Vagina (tissue), 2 donors: ENCODE measurements at regions not wholly inside any gene's neighbourhood (a gene's known extent, or its start where the extent isn't known, plus 50 kb on each side); places are given as distances from the start of the nearest gene placed in this dataset.

ENCODE experiments used
- POLR2A ChIP-seq, 2 donors: fragments of 450-650 bp; IDR thresholded peaks; one replicate each; pipeline ENCODE4 v1.6.1; 2017; ENCODE audit warnings: antibody characterized with exemption in 2 of 2, mild to moderate bottlenecking in 2 of 2, moderate library complexity in 2 of 2
- POLR2AphosphoS5 ChIP-seq, 2 donors: sonication (generic); formaldehyde crosslinking; IDR thresholded peaks; one replicate each; pipeline ENCODE4 v1.9.0; 2017; ENCODE audit warnings: antibody characterized with exemption in 2 of 2, mild to moderate bottlenecking in 2 of 2, low read depth in 1 of 2; ENCODE audit not compliant: insufficient read depth in 1 of 2
- TF ChIP-seq, protein P1 (sequence below), 3 experiments: fragments of 450-650 bp in 2 of 3; fragments of 200-600 bp in 1 of 3; sonication (generic) in 1 of 3; IDR thresholded peaks; one replicate each; pipeline ENCODE4 v1.5.1; 2017 to 2019; ENCODE audit warnings: antibody characterized with exemption in 3 of 3, mild to moderate bottlenecking in 2 of 3, moderate library complexity in 2 of 3

- TF ChIP-seq, protein P1, sequence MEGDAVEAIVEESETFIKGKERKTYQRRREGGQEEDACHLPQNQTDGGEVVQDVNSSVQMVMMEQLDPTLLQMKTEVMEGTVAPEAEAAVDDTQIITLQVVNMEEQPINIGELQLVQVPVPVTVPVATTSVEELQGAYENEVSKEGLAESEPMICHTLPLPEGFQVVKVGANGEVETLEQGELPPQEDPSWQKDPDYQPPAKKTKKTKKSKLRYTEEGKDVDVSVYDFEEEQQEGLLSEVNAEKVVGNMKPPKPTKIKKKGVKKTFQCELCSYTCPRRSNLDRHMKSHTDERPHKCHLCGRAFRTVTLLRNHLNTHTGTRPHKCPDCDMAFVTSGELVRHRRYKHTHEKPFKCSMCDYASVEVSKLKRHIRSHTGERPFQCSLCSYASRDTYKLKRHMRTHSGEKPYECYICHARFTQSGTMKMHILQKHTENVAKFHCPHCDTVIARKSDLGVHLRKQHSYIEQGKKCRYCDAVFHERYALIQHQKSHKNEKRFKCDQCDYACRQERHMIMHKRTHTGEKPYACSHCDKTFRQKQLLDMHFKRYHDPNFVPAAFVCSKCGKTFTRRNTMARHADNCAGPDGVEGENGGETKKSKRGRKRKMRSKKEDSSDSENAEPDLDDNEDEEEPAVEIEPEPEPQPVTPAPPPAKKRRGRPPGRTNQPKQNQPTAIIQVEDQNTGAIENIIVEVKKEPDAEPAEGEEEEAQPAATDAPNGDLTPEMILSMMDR (IDR thresholded peaks at IDR 0.05), result no peak
- TF ChIP-seq POLR2A (IDR thresholded peaks at IDR 0.05) (no peak), POLR2AphosphoS5 (IDR thresholded peaks at IDR 0.05; ENCODE audit: insufficient read depth in 1 of 2, low read depth in 1 of 2) (no peak)
Observed at GRCh38 chr3:34073961-34074360, 275.5 kb downstream of the PDCD6IP start.
